NCI-H1417 (cell line): ENCODE measurements at regions not wholly inside any gene's neighbourhood (a gene's known extent, or its start where the extent isn't known, plus 50 kb on each side); places are given as distances from the start of the nearest gene placed in this dataset.
A peak's percentile ranks its signal among the peaks of the same experiment; 100 is the strongest.
"Not testable (repeated sequence)": the region's sequence is repeated elsewhere in the genome, so short reads cannot be mapped to it uniquely, and the experiment has no call there.

ENCODE experiments used
- DNase-seq, 3 experiments: peaks; one replicate each; lab custom pipeline; 2025; lab: John Stamatoyannopoulos, UW

- DNase-seq: not testable (repeated sequence)
Measured at GRCh38 chr5:44756097-44756496, 52.6 kb upstream of the MRPS30 start.

- DNase-seq: no peak
Measured at GRCh38 chr5:44747396-44747795, 61.4 kb upstream of the MRPS30 start.

GRCh38 chr5:44740660-44741059 lies 68.1 kb upstream of the MRPS30 start:
- no peak for DNase-seq

- DNase-seq: no peak
Measured at GRCh38 chr5:44729536-44729935, 79.2 kb upstream of the MRPS30 start.

- DNase-seq: no peak
Measured at GRCh38 chr5:44727100-44727499, 81.6 kb upstream of the MRPS30 start.

- no peak for DNase-seq
Measured at GRCh38 chr5:44719856-44720255, 88.9 kb upstream of the MRPS30 start.

GRCh38 chr5:44714871-44715561 lies 93.7 kb upstream of the MRPS30 start:
- DNase-seq: no peak

- no peak for DNase-seq
Measured at GRCh38 chr5:44713446-44713845, 95.3 kb upstream of the MRPS30 start.

- no peak for DNase-seq
Measured at GRCh38 chr5:44711901-44712300, 96.8 kb upstream of the MRPS30 start.

GRCh38 chr5:44708602-44709001 lies 100.1 kb upstream of the MRPS30 start:
- no peak for DNase-seq

- no peak for DNase-seq
Measured at GRCh38 chr5:44707721-44708120, 101.0 kb upstream of the MRPS30 start.

GRCh38 chr5:44697025-44697424 lies 111.7 kb upstream of the MRPS30 start:
- DNase-seq: no peak

- DNase-seq: no peak
Measured at GRCh38 chr5:44695259-44695658, 113.5 kb upstream of the MRPS30 start.

- DNase-seq: no peak
Measured at GRCh38 chr5:44691802-44692201, 116.9 kb upstream of the MRPS30 start.

- DNase-seq: no peak
Measured at GRCh38 chr5:44681906-44682305, 126.8 kb upstream of the MRPS30 start.

GRCh38 chr5:44679214-44679613 lies 129.5 kb upstream of the MRPS30 start:
- no peak for DNase-seq

GRCh38 chr5:44675296-44675695 lies 133.5 kb upstream of the MRPS30 start:
- DNase-seq: no peak

- DNase-seq: no peak
Measured at GRCh38 chr5:44674461-44674860, 134.3 kb upstream of the MRPS30 start.

- not testable (repeated sequence) for DNase-seq
Measured at GRCh38 chr5:44668471-44668870, 140.3 kb upstream of the MRPS30 start.

- DNase-seq: no peak
Measured at GRCh38 chr5:44665101-44665701, 143.5 kb upstream of the MRPS30 start.

GRCh38 chr5:44664711-44665100 lies 144.0 kb upstream of the MRPS30 start:
- no peak for DNase-seq

GRCh38 chr5:44663991-44664710 lies 144.6 kb upstream of the MRPS30 start:
- peak in 1 of 3 experiments; percentile 14 for DNase-seq

GRCh38 chr5:44661851-44662250 lies 146.9 kb upstream of the MRPS30 start:
- no peak for DNase-seq
